GM19467 (cell line): ENCODE measurements at regions not wholly inside any gene's neighbourhood (a gene's known extent, or its start where the extent isn't known, plus 50 kb on each side); places are given as distances from the start of the nearest gene placed in this dataset.
"Not testable (repeated sequence)": the region's sequence is repeated elsewhere in the genome, so short reads cannot be mapped to it uniquely, and the experiment has no call there.

Experiments used
- ATAC-seq: cut with Tn5 transposase; IDR thresholded peaks from one replicate; pipeline ENCODE4 v1.9.1; 2021; ENCODE audit warnings: mild to moderate bottlenecking, moderate library complexity; ENCODE audit not compliant: unreplicated experiment

DNA sequence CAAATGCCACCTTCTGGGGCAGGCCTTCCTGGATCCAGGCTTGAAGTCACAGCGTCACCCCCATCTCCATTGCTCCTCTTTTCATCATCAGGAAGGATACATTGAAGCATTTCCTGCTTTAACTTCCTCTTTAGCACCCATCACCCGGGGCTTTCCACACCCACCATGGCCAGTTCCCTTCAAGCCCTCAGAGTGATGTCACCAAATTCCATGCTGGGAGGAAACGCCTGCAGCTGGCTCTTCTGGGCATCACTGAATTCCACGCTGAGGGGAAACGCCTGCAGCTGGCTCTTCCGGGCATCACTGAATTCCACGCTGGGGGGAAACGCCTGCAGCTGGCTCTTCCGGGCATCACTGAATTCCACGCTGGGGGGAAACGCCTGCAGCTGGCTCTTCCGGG lies 354.6 kb downstream of the SMOC2 start:
- not testable (repeated sequence) for ATAC-seq

- no peak for ATAC-seq
Observed at GRCh38 chr6:168794491-168794890, 353.5 kb downstream of the SMOC2 start.

DNA sequence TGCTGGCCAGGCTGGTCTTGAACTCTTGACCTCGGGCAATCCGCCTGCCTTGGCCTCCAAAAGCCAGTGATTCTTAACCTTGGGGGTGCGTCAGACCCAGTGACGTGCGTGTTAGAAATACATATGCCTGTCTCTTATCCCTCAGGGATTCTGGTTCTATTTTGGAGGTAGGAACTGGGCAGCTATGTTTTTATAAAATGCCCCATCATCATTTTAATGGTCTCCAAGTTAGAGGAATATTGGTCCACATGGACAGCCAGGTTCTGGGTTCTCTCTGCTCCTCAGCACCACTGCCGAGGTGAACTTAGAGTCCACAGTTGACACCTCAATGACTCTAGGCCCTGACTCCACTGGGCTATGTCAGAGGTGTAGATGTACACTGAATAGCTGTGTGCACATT lies 352.7 kb downstream of the SMOC2 start:
- ATAC-seq = no peak

DNA sequence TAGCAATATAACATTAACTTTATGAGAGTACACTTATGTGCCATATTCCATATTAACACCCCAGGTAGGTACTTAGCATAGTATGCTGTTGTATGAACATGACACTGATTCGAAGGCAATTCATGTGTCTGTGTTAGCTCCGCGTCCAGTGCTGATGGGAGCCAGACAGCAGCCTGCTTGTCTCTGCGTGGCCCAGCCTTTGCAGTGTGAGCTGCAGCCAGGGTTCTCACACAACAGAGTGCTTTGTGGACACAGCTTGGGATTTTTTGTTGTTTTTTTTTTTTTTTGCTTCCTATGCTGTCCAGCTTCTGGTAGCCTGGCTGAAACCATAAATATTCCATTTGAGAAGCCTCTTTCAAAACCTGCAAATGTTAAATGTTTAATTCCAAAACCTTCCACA lies 350.9 kb downstream of the SMOC2 start:
- no peak for ATAC-seq

DNA sequence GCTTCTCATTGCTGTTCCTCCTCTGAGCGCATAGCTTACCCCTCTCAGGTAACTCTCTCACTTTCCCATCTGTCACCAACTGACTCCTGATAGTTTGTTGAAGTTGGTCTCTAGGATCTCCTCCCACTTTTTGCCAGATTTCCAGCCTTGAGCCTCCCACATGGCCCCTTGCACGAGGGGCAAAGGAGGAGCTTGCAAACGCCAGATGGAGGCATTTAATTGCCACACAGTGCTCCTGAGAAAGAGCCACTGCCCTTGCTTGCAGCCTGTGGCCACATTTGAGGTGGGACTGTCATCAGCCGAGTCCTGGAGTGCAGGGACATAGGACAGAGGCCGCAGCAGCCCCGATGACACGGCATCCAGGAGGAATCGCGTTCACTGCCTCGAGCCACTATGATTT lies 348.7 kb downstream of the SMOC2 start:
- ATAC-seq = no peak

GRCh38 chr6:168785720-168786511 lies 344.9 kb downstream of the SMOC2 start:
- ATAC-seq = no peak

DNA sequence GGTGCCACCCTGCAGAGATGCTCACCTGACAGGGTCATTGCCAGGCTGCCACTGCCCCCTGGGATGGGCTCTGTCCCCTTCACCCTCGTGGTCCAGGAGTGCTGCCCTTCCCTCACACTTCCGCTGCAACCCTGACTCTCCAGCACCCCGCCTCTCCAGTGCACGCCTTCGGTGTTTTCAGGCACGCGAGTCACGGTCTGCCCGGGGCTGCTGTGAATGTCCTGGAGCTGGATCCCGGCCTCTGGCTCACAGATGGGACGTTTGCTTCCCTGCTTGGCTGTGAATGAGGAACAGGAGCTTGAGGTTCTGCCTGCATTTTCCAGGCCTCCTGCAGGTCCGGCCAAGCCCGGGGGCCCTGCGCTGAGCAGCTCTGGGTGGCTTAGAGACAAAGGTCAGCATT lies 343.4 kb downstream of the SMOC2 start:
- ATAC-seq = no peak

DNA sequence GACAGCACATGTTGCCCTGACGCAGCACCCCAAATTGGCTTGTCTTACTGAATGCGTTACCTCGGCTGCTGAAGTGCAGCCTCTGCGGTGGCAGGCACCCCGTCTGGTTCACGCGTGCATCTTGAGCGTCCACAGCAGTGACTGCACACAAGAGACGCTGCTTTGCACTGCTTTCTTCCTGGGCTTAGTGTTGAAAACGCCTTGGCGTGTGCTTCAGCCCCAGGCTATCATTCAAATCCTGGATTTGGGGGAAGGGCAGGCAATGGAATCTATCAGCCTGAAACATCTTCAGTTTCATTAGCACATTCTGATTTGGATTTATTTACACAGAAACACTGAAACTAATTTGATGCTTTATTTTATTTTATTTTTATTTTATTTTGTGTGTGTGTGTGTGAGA lies 342.7 kb downstream of the SMOC2 start:
- no peak for ATAC-seq

DNA sequence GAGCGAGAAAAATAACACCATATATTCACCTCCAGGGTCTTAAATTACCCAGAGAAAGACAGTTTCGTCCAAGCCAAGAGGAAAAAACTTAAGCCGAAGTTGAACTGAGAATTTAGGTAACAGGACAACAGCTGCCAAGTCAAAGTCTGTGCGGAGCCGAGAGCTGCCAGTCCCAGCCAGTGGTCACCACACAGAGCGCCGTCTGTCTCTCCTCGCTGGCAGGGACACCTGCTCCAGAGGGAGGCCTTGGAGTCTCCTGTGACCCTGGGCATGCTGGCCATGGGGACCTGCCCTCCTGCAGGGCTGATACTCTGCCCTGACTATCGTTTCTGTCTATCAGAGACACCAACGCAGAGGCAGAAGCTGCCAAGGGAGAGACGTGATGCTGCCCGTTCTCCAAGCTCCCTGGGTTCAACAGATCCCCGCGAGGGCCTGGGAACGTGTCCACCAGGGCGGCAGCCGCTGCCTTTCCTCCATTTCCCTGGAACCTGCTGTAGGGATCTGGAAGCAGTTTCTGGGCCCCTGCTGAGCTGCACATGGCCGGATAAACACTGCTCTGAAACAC lies 341.3 kb downstream of the SMOC2 start:
- ATAC-seq = no peak

GRCh38 chr6:168778201-168778600 lies 337.2 kb downstream of the SMOC2 start:
- ATAC-seq = no peak

GRCh38 chr6:168774381-168774780 lies 333.4 kb downstream of the SMOC2 start:
- no peak for ATAC-seq

GRCh38 chr6:168773788-168774187 lies 332.8 kb downstream of the SMOC2 start:
- no peak for ATAC-seq

DNA sequence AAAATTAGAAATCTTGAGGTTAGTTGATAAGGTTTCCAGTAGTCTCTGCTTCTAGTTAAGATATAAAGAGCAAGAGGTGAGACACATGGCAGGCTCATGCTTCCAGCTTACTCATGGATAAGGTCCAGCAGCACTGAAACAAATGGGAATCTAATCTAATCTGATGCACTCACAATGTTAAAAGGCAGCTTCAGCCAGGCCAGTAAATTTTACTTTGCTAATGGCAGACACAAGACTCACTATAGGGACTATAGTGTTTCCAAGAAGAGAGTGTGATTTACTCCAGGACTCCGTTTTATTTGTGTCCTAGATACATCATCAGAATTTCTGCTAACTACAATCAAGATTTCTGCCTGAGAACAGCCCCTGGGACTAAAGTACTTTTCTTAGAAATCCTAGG lies 324.8 kb downstream of the SMOC2 start:
- no peak for ATAC-seq

- ATAC-seq = no peak
Observed at GRCh38 chr6:168756009-168756634, 315.1 kb downstream of the SMOC2 start.

DNA sequence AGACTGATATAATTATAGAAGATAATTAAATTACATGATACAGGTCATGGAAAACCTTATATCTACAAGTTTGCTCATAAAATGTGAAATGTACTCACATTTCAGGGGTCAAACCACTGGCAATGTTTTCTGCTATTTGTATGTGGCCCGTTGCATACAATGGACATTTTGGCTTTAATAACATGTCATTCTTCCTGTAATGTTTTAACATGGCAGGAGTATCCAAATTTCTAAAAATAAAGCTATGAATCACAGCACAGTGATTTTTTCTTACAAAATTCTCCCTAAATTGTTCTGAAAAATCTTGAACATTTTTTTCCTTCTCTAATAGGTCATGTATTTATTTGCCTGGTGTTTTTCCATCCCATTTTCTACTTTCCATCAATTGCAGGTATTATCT lies 305.7 kb downstream of the SMOC2 start:
- ATAC-seq = no peak

DNA sequence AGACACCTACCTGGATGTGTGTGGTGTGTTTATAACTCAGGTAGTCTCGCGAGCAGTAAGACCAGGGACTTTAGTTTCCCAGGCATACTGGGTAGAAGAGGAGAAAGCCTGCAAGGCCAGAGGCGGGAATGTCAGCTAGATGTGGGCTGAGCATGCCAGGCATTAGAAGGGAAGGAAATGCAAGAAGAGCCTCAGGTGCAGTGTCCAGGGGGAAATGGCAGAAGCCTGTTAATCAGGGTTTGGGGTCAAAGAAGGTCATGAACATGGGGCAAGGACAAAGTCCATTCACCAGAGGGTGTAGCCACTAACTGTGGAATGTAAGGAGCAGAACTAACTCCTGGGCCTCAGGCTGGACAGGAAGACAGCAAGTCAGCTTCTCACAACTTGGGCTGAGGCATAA lies 305.0 kb downstream of the SMOC2 start:
- no peak for ATAC-seq

DNA sequence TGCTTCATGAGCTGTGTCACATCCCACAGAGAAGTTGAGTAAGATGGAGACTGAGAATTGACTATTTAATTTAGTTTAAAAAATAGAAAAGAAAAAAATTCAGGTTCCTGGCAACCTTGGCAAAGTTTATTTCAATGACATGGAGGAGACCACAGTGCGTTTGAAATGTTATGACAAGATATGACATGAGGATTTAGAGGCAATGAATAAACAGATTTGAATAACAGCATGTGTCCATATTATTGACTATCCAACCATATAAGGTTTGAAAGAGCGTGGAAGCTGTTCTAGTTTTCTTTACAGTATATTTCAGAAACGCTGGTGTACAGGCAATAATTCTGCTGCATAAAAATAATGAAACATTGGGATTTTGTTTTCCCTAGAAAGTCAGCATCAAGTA lies 303.9 kb downstream of the SMOC2 start:
- no peak for ATAC-seq

- no peak for ATAC-seq
Observed at GRCh38 chr6:168741942-168742782, 301.2 kb downstream of the SMOC2 start.

- no peak for ATAC-seq
Observed at GRCh38 chr6:168741305-168741704, 300.3 kb downstream of the SMOC2 start.

GRCh38 chr6:168739381-168739780 lies 298.4 kb downstream of the SMOC2 start:
- no peak for ATAC-seq

GRCh38 chr6:168737481-168737880 lies 296.5 kb downstream of the SMOC2 start:
- no peak for ATAC-seq
